Skeletal muscle tissue (tissue), 3 donors: ENCODE measurements at regions not wholly inside any gene's neighbourhood (a gene's known extent, or its start where the extent isn't known, plus 50 kb on each side); places are given as distances from the start of the nearest gene placed in this dataset.
A peak's percentile ranks its signal among the peaks of the same experiment; 100 is the strongest.

Experiments used
- H3K27ac ChIP-seq: one replicate; pipeline ENCODE4 v1.7.0; 2013; ENCODE audit warnings: mild to moderate bottlenecking, low read depth, low read length, inconsistent platforms
- H3K27me3 ChIP-seq, 3 donors: one replicate each; pipeline ENCODE4 v1.7.0; 2013; ENCODE audit warnings: low read length in 3 of 3; ENCODE audit not compliant: control insufficient read depth in 3 of 3, insufficient read depth in 3 of 3
- H3K36me3 ChIP-seq, 3 donors: one replicate each; pipeline ENCODE4 v1.7.0; 2013; ENCODE audit warnings: low read length in 3 of 3; ENCODE audit not compliant: control insufficient read depth in 3 of 3, insufficient read depth in 3 of 3
- H3K4me1 ChIP-seq, 3 donors: one replicate each; pipeline ENCODE4 v1.7.0; 2013; ENCODE audit warnings: low read length in 3 of 3, mild to moderate bottlenecking in 3 of 3; ENCODE audit not compliant: control insufficient read depth in 3 of 3, insufficient read depth in 3 of 3
- H3K4me3 ChIP-seq, 3 donors: one replicate each; pipeline ENCODE4 v1.7.0; 2013; ENCODE audit warnings: low read length in 3 of 3
- H3K9ac ChIP-seq, 3 donors: one replicate each; pipeline ENCODE4 v1.7.0; 2013; ENCODE audit warnings: low read length in 3 of 3, mild to moderate bottlenecking in 3 of 3, moderate library complexity in 2 of 3, low read depth in 1 of 3
- H3K9me3 ChIP-seq, 3 donors: one replicate each; pipeline ENCODE4 v1.7.0; 2013; ENCODE audit warnings: low read length in 3 of 3; ENCODE audit not compliant: control insufficient read depth in 3 of 3
- donor health status: Osteomylitis.

GRCh38 chrX:134737061-134737460, 59.9 kb downstream of the PABIR2 start:
- peak overlapping the region; percentile 49 for H3K27ac ChIP-seq
- H3K9ac ChIP-seq = no peak overlapping the region
- no peak overlapping the region for H3K4me3 ChIP-seq
- H3K9me3 ChIP-seq = no peaks in the 10 kb centered on the region
- peaks cover 7 to 15% (median 12%) of the 10 kb centered on the region in 3 donors for H3K4me1 ChIP-seq
- H3K36me3 ChIP-seq = no peaks in the 10 kb centered on the region
- peaks cover 0 to 10% (median 0%) of the 10 kb centered on the region in 3 donors for H3K27me3 ChIP-seq

DNA sequence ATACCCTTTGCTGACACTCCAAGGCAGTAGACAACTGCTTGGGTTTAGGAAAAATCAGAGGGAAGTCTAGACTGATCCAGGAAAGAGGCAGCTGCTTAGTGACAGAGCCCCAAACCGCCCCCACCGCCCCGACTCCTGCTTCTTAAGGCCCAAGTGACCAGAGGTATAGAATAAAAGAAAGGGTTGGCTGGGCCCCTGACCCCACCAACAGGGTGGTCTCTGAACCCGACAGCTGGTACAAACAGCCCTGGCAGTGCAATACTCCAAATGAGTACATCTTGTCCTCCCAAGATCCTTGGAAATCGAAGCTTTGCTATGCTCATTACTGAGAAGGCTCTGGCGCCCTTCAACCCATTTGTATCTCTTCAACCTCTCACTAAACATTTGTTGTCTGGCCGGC, 60.6 kb downstream of the PABIR2 start:
- Histone ChIP-seq H3K9ac (no peak overlapping the region), H3K27me3 (peaks cover 0 to 10% (median 0%) of the 10 kb centered on the region in 3 donors), H3K4me3 (no peak overlapping the region), H3K9me3 (no peaks in the 10 kb centered on the region), H3K27ac (no peak overlapping the region), H3K36me3 (no peaks in the 10 kb centered on the region), H3K4me1 (peaks cover 7 to 13% (median 12%) of the 10 kb centered on the region in 3 donors)

DNA sequence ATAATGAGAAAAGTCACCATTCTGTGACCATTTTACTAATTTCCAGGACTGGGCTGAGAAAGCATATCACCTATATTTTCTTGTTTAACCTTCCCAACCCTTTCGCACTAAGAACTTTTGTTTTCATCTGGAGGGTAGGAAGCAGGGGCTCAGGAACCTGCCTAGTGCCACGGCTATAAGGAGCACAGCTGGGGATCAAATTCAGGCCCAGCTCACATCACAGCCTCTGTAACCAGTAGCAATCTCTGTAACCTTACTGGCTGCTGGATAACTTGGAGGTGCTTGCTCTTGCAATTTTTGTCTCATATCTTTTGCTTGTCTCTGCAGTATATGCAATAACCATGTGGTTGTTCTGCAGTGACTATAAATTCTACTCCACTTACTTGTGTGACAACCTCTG, 62.0 kb downstream of the PABIR2 start:
- H3K4me3 ChIP-seq = no peak overlapping the region
- H3K9ac ChIP-seq = no peak overlapping the region
- H3K36me3 ChIP-seq = no peaks in the 10 kb centered on the region
- peaks cover 7 to 12% (median 12%) of the 10 kb centered on the region in 3 donors for H3K4me1 ChIP-seq
- no peak overlapping the region for H3K27ac ChIP-seq
- H3K27me3 ChIP-seq = peaks cover 0 to 10% (median 0%) of the 10 kb centered on the region in 3 donors
- H3K9me3 ChIP-seq = no peaks in the 10 kb centered on the region

GRCh38 chrX:134734466-134734952, 62.5 kb downstream of the PABIR2 start:
- no peak overlapping the region for H3K4me3 ChIP-seq
- no peaks in the 10 kb centered on the region for H3K36me3 ChIP-seq
- H3K27me3 ChIP-seq = peaks cover 0 to 10% (median 0%) of the 10 kb centered on the region in 3 donors
- no peak overlapping the region for H3K9ac ChIP-seq
- H3K27ac ChIP-seq = no peak overlapping the region
- no peaks in the 10 kb centered on the region for H3K9me3 ChIP-seq
- peaks cover 7 to 12% (median 12%) of the 10 kb centered on the region in 3 donors for H3K4me1 ChIP-seq

GRCh38 chrX:134733591-134733990, 63.4 kb downstream of the PABIR2 start:
- Histone ChIP-seq H3K36me3 (no peaks in the 10 kb centered on the region), H3K27me3 (peaks cover 0 to 7% (median 0%) of the 10 kb centered on the region in 3 donors), H3K27ac (no peak overlapping the region), H3K4me3 (no peak overlapping the region), H3K4me1 (peaks cover 5 to 12% (median 12%) of the 10 kb centered on the region in 3 donors), H3K9ac (no peak overlapping the region), H3K9me3 (no peaks in the 10 kb centered on the region)

DNA sequence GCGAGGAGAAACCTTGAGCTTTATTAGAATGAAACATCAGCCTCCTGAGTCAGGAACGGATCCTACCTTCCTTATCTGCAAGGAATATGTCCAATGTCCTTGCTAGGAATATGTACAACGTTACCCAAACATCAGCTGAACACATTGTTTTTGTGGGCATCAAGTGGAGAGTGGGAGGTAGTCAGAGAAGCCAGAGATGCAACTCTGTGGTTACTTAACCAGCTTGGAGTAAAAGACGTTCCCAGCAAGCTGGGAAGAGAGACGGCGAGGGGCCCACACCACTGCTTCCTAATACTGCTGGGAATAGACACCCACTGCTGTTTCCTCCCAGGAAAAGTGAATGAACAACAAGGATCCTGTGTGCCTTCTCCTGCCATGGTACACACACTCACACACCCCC, 64.3 kb downstream of the PABIR2 start:
- H3K36me3 ChIP-seq = no peaks in the 10 kb centered on the region
- H3K4me1 ChIP-seq = peaks cover 5 to 12% (median 11%) of the 10 kb centered on the region in 3 donors
- H3K27me3 ChIP-seq = peaks cover 0 to 7% (median 0%) of the 10 kb centered on the region in 3 donors
- no peaks in the 10 kb centered on the region for H3K9me3 ChIP-seq
- H3K9ac ChIP-seq = no peak overlapping the region
- H3K27ac ChIP-seq = no peak overlapping the region
- H3K4me3 ChIP-seq = no peak overlapping the region

GRCh38 chrX:134732152-134732551, 64.9 kb downstream of the PABIR2 start:
- H3K4me3 ChIP-seq = no peak overlapping the region
- H3K27me3 ChIP-seq = peaks cover 0 to 7% (median 0%) of the 10 kb centered on the region in 3 donors
- H3K36me3 ChIP-seq = no peaks in the 10 kb centered on the region
- no peaks in the 10 kb centered on the region for H3K9me3 ChIP-seq
- H3K27ac ChIP-seq = no peak overlapping the region
- H3K9ac ChIP-seq = no peak overlapping the region
- peaks cover under 1 to 7% (median 6%) of the 10 kb centered on the region in 3 donors for H3K4me1 ChIP-seq

- Histone ChIP-seq H3K36me3 (no peaks in the 10 kb centered on the region), H3K9ac (no peak overlapping the region), H3K4me3 (no peak overlapping the region), H3K27me3 (peaks cover 0 to 5% (median 0%) of the 10 kb centered on the region in 3 donors), H3K9me3 (no peaks in the 10 kb centered on the region), H3K27ac (no peak overlapping the region), H3K4me1 (no peaks in the 10 kb centered on the region)
Measured at GRCh38 chrX:134727363-134727762, 69.1 kb upstream of the PLAC1 start.

DNA sequence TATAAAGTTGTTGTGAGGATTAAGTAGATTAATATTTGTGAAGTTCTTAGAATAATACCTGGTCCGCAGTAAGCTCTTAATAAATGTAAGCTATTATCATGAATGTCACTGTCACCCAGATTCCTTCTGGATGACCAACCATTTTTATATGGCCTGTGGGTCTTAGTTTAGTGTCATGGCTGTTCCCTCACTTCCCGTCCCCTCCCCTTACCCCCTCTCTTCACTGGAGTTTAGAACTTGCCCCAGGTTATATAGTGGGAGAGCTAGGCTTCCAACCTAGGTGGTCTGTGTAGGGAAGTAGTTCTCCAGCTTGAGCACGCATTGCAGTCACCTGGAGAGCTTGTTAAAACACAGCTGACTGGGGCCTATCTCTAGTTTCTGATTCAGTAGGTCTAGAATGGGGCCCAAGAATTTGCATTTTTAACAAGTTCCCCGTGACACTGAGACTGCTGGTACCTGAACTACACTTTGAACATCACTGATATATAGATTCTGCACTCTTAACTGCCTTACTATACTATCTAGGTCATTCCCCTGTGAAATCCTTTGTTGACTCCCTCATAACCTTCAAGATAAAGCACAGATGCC, 66.9 kb upstream of the PLAC1 start:
- no peaks in the 10 kb centered on the region for H3K4me1 ChIP-seq
- no peak overlapping the region for H3K9ac ChIP-seq
- H3K27ac ChIP-seq = no peak overlapping the region
- no peak overlapping the region for H3K4me3 ChIP-seq
- no peaks in the 10 kb centered on the region for H3K9me3 ChIP-seq
- H3K36me3 ChIP-seq = no peaks in the 10 kb centered on the region
- H3K27me3 ChIP-seq = peaks cover 0 to 3% (median 0%) of the 10 kb centered on the region in 3 donors

DNA sequence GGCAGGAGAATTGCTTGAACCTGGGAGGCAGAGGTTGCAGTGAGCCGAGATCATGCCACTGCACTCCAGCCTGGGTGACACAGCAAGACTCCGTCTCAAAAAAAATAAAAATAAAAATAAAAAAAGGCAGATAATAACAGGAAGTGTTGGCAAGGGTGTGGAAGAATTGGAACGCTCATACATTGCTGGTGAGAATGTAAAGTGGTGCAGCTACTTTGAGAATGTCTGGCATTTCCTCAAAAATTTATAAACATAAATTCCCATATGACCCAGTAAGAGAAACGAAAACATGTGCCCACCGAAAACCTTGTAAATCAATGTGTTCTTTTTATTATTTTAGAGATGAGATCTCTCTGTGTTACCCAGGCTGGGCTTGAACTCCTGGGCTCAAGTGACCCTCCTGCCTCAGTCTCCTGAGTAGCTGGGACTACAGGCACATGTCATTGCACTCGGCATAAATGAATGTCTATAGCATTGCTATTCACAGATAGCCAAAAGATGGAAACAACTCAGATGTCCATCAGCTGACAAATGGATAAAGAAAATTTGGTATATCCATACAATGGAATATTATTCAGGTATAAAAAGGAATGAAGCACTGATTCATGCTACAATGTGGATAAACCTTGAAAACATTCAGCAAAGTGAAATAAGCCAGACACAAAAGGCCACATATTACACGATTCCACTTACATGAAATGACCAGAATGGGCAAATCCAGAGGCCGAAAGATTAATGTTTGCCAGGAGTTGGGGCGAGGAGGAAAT, 63.7 kb upstream of the PLAC1 start:
- Histone ChIP-seq H3K36me3 (no peaks in the 10 kb centered on the region), H3K4me1 (no peaks in the 10 kb centered on the region), H3K27ac (no peak overlapping the region), H3K4me3 (no peak overlapping the region), H3K9ac (no peak overlapping the region), H3K27me3 (peaks cover 0 to 2% (median 0%) of the 10 kb centered on the region in 3 donors), H3K9me3 (no peaks in the 10 kb centered on the region)
